Astrocyte (in vitro differentiated cells and primary cell): ENCODE measurements at regions not wholly inside any gene's neighbourhood (a gene's known extent, or its start where the extent isn't known, plus 50 kb on each side); places are given as distances from the start of the nearest gene placed in this dataset.

Source experiments
- CTCF ChIP-seq: IDR thresholded peaks from 2 replicates; pipeline ENCODE4 v1.5.1; 2011; ENCODE audit warnings: low read depth, mild to moderate bottlenecking, inconsistent platforms, low read length, moderate library complexity; ENCODE audit not compliant: insufficient read depth
- EZH2 ChIP-seq: IDR thresholded peaks from 2 replicates; pipeline ENCODE4 v1.6.1; 2012; ENCODE audit warnings: mild to moderate bottlenecking, low read length, inconsistent platforms; ENCODE audit not compliant: insufficient read depth

DNA sequence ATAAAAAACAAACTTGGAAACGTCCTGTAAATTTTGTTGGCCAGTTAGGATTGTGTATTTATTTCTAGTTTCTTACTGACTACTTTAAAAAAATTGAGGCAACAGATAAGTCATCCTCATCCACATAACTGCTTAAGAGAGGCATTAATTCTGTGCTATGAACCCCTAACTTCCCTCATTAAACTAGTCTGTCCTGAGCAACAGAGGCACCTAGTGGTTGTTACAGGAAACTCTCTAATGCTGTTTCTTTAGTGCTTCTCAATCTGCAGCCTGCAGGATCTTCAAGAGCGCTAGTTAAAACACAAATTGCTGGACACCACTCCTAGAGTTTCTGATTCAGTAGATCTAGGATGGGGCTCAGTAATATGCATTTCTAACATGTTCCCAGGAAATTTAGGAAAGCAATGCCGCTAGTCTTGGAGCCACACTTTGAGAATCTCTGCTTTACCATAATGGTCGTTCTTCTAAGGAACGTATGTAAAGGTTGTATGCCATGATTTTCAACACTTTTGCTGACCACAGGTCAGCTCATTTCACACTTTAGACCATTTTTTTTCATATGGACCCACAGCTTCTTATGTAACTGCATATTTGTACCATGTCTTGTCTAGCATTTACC is 410.1 kb upstream of the SMARCA2 start:
- TF ChIP-seq CTCF (no peak), EZH2 (no peak)
